SH-SY5Y (cell line): ENCODE measurements at regions not wholly inside any gene's neighbourhood (a gene's known extent, or its start where the extent isn't known, plus 50 kb on each side); places are given as distances from the start of the nearest gene placed in this dataset.

Source experiments
- GATA2 ChIP-seq: IDR thresholded peaks from 2 replicates; pipeline ENCODE4 v1.6.1; 2011; ENCODE audit warnings: mild to moderate bottlenecking, low read depth, low read length
- GATA3 ChIP-seq: IDR thresholded peaks from 2 replicates; pipeline ENCODE4 v1.6.1; 2011; ENCODE audit warnings: low read depth, mild to moderate bottlenecking, low read length, moderate library complexity

DNA sequence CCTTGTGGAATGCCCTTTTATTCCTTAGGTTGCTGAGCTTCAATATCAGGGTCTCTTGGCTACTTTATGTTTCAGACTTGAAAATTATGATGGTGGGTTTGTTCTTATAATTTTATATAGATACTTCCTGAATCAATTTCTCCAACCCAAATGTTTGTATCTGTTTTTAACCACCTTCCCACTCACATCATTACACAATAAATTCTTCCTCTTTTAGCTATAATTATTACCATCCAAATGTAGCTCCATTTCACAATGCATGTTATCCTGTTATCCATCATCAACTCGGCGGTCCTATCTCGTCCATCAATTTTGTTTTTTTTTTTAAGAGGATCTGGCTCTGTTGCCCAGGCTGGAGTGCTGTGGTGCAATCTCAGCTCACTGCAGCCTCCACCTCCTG, 357.6 kb upstream of the ZP4 start:
- TF ChIP-seq GATA2 = no peak
- TF ChIP-seq GATA3 = no peak
